ENCODE measurements at regions not wholly inside any gene's neighbourhood (a gene's known extent, or its start where the extent isn't known, plus 50 kb on each side); places are given as distances from the start of the nearest gene placed in this dataset.

- Mint-ChIP-seq H3K4me3 (ENCODE audit: unreplicated experiment) (no peak overlapping the region), H3K4me1 (ENCODE audit: low read depth) (peaks cover 49% of the 10 kb centered on the region), H3K36me3 (ENCODE audit: low read depth) (no peaks in the 10 kb centered on the region), H3K27me3 (ENCODE audit: low read depth) (no peaks in the 10 kb centered on the region), H3K9me3 (ENCODE audit: low read depth) (no peaks in the 10 kb centered on the region), H3K27ac (ENCODE audit: unreplicated experiment) (no peak overlapping the region)
- TF ChIP-seq, protein P1, sequence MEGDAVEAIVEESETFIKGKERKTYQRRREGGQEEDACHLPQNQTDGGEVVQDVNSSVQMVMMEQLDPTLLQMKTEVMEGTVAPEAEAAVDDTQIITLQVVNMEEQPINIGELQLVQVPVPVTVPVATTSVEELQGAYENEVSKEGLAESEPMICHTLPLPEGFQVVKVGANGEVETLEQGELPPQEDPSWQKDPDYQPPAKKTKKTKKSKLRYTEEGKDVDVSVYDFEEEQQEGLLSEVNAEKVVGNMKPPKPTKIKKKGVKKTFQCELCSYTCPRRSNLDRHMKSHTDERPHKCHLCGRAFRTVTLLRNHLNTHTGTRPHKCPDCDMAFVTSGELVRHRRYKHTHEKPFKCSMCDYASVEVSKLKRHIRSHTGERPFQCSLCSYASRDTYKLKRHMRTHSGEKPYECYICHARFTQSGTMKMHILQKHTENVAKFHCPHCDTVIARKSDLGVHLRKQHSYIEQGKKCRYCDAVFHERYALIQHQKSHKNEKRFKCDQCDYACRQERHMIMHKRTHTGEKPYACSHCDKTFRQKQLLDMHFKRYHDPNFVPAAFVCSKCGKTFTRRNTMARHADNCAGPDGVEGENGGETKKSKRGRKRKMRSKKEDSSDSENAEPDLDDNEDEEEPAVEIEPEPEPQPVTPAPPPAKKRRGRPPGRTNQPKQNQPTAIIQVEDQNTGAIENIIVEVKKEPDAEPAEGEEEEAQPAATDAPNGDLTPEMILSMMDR (IDR thresholded peaks at IDR 0.05), result no peak
- DNase-seq (ENCODE audit: low spot score), result no peak
Observed at GRCh38 chr10:69738071-69738470, 63.6 kb upstream of the COL13A1 start.

DNA sequence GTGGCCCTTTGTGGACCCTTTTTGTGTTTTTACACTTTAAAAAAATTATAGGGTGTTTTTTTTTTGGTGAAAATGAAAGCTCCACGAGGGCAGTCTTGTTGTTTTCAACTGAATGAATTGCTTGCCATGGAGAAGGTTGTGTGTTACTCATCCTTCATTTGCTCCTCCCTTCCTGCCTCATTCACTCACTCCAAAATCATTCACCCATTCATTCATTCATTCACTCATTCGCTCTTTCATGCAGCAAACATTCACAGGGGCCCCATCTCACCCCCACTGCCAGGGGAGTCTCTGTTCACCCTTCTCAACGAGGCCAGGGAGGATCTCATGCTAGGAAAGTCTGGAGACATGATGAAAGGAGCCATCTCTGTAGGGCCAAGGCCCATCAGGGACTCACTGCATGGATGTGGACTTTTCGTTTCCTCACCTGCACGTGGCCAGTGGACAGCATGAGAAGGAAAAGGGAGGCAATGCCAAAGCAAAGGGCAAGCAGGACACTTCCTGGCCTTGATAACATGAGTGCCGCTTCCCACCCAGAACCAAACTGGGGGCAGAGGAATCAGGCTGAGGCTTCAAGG lies 62.8 kb upstream of the COL13A1 start:
- no peak overlapping the region for H3K27ac Mint-ChIP-seq (ENCODE audit: unreplicated experiment)
- no peaks in the 10 kb centered on the region for H3K9me3 Mint-ChIP-seq (ENCODE audit: low read depth)
- no peak for DNase-seq (ENCODE audit: low spot score)
- TF ChIP-seq, protein P1 (IDR thresholded peaks at IDR 0.05), result no peak
- H3K27me3 Mint-ChIP-seq (ENCODE audit: low read depth), result no peaks in the 10 kb centered on the region
- H3K4me1 Mint-ChIP-seq (ENCODE audit: low read depth), result peaks cover 41% of the 10 kb centered on the region
- H3K4me3 Mint-ChIP-seq (ENCODE audit: unreplicated experiment), result no peak overlapping the region
- H3K36me3 Mint-ChIP-seq (ENCODE audit: low read depth), result no peaks in the 10 kb centered on the region

DNA sequence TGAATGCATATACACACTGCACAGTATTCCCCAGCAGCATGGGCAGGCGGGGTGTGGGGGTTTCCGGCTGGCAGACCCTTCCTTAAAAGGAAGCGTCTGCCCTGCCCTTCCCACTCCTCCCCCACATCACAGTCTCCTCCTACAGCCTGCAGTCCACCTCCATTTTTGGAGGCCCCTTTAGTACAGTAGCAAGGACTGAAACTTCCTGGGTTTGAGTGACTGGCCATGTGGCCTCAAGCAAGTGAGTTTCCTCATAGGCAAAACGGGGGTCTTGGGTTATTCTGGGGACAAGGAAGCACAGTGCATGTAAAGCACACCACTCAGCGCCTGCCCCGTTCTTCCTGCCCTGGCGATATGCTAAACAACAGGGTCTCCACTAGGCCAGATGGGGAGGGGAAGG lies 62.1 kb upstream of the COL13A1 start:
- Mint-ChIP-seq H3K36me3 (ENCODE audit: low read depth) (no peaks in the 10 kb centered on the region), H3K9me3 (ENCODE audit: low read depth) (no peaks in the 10 kb centered on the region), H3K4me1 (ENCODE audit: low read depth) (peaks cover 34% of the 10 kb centered on the region), H3K27me3 (ENCODE audit: low read depth) (no peaks in the 10 kb centered on the region), H3K27ac (ENCODE audit: unreplicated experiment) (no peak overlapping the region), H3K4me3 (ENCODE audit: unreplicated experiment) (no peak overlapping the region)
- DNase-seq (ENCODE audit: low spot score), result no peak
- TF ChIP-seq, protein P1 (IDR thresholded peaks at IDR 0.05), result no peak

DNA sequence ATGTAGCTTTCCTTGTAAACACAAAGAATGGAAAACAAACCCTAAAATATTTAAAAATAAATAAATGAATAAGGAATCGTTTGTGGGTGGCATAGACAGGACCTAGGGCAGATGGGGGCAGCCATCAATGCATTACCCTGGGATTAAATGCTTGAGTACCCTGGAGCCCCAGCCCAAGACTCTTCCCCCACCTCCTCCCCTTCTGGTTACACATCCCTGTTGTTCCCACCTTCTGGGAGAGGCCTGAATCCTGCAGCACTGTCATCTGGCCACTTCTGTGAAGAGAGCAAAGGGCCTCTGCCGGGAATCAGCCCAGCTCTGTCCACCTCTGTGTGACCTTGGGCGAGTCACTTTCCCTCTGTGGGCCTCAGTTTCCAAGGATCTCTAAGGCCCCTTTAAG lies 61.6 kb upstream of the COL13A1 start:
- TF ChIP-seq, protein P1 (IDR thresholded peaks at IDR 0.05), result no peak
- H3K4me3 Mint-ChIP-seq (ENCODE audit: unreplicated experiment), result no peak overlapping the region
- peaks cover 32% of the 10 kb centered on the region for H3K4me1 Mint-ChIP-seq (ENCODE audit: low read depth)

GRCh38 chr10:69741252-69741651 lies 60.5 kb upstream of the COL13A1 start:
- no peaks in the 10 kb centered on the region for H3K9me3 Mint-ChIP-seq (ENCODE audit: low read depth)
- DNase-seq (ENCODE audit: low spot score), result no peak
- no peak overlapping the region for H3K4me3 Mint-ChIP-seq (ENCODE audit: unreplicated experiment)
- TF ChIP-seq, protein P1 (IDR thresholded peaks at IDR 0.05), result no peak
- no peaks in the 10 kb centered on the region for H3K36me3 Mint-ChIP-seq (ENCODE audit: low read depth)
- H3K27ac Mint-ChIP-seq (ENCODE audit: unreplicated experiment), result no peak overlapping the region
- H3K4me1 Mint-ChIP-seq (ENCODE audit: low read depth), result peaks cover 21% of the 10 kb centered on the region
- no peaks in the 10 kb centered on the region for H3K27me3 Mint-ChIP-seq (ENCODE audit: low read depth)

More for the DNA sequence above, 61.6 kb upstream of the COL13A1 start:
- no peak for DNase-seq (ENCODE audit: low spot score)
- no peaks in the 10 kb centered on the region for H3K36me3 Mint-ChIP-seq (ENCODE audit: low read depth)
- no peaks in the 10 kb centered on the region for H3K27me3 Mint-ChIP-seq (ENCODE audit: low read depth)
- no peak overlapping the region for H3K27ac Mint-ChIP-seq (ENCODE audit: unreplicated experiment)
- no peaks in the 10 kb centered on the region for H3K9me3 Mint-ChIP-seq (ENCODE audit: low read depth)

Data from chondrocyte (in vitro differentiated cells).